Fibroblast of mammary gland (primary cell): ENCODE measurements at regions not wholly inside any gene's neighbourhood (a gene's known extent, or its start where the extent isn't known, plus 50 kb on each side); places are given as distances from the start of the nearest gene placed in this dataset.

Source experiments
- DNase-seq: peaks from one replicate; pipeline ENCODE4 v3.0.0-alpha.2; 2010; ENCODE audit warnings: low read depth
- H3K4me3 ChIP-seq: 2 replicates; pipeline ENCODE4 v1.5.1; 2011; ENCODE audit warnings: low read depth, mild to moderate bottlenecking, low read length, moderate library complexity; ENCODE audit not compliant: control insufficient read depth
- CTCF ChIP-seq: conservative IDR thresholded peaks from 2 replicates; pipeline ENCODE4 v1.5.1; 2011; ENCODE audit warnings: low read depth, low read length, inconsistent platforms; ENCODE audit not compliant: control insufficient read depth, insufficient read depth

GRCh38 chr2:71794611-71795010 lies 341.2 kb downstream of the DYSF start:
- no peak for DNase-seq
- no peak overlapping the region for H3K4me3 ChIP-seq
- TF ChIP-seq CTCF: no peak

- no peak overlapping the region for H3K4me3 ChIP-seq
Observed at GRCh38 chr2:71793926-71794325, 340.6 kb downstream of the DYSF start.

GRCh38 chr2:71792926-71793761 lies 339.8 kb downstream of the DYSF start:
- H3K4me3 ChIP-seq: no peak overlapping the region
- DNase-seq: no peak
- TF ChIP-seq CTCF: no peak

More at GRCh38 chr2:71793926-71794325, 340.6 kb downstream of the DYSF start:
- no peak for TF ChIP-seq CTCF
- DNase-seq: no peak

- TF ChIP-seq CTCF: no peak
- no peak for DNase-seq
- H3K4me3 ChIP-seq: no peak overlapping the region
Observed at GRCh38 chr2:71791501-71792135, 338.3 kb downstream of the DYSF start.

GRCh38 chr2:71791061-71791450 lies 337.7 kb downstream of the DYSF start:
- no peak overlapping the region for H3K4me3 ChIP-seq
- DNase-seq: no peak
- TF ChIP-seq CTCF: no peak

- no peak for DNase-seq
- no peak overlapping the region for H3K4me3 ChIP-seq
- no peak for TF ChIP-seq CTCF
Observed at GRCh38 chr2:71790226-71791060, 337.1 kb downstream of the DYSF start.
